RWPE2 (cell line): ENCODE measurements at regions not wholly inside any gene's neighbourhood (a gene's known extent, or its start where the extent isn't known, plus 50 kb on each side); places are given as distances from the start of the nearest gene placed in this dataset.

ENCODE experiments used
- ATAC-seq: fragments of 200-7000 bp; cut with Tn5 transposase; 3 replicates; pipeline ENCODE4 v1.9.1; 2021; ENCODE audit warnings: low read depth
- DNase-seq: peaks from one replicate; pipeline ENCODE4 v3.0.0-alpha.2; 2020; ENCODE audit warnings: low spot score
- H3K27ac ChIP-seq: fragments of 450-650 bp; 2 replicates; pipeline ENCODE4 v1.5.1; 2017; ENCODE audit warnings: mild to moderate bottlenecking; ENCODE audit not compliant: poor library complexity, severe bottlenecking
- H3K27me3 ChIP-seq: fragments of 250-450 bp; sonication (Bioruptor Pico); 2 replicates; pipeline ENCODE4 v1.5.1; 2021; ENCODE audit warnings: mild to moderate bottlenecking, moderate library complexity; ENCODE audit not compliant: insufficient read depth, poor library complexity, severe bottlenecking
- H3K36me3 ChIP-seq: fragments of 250-450 bp; sonication (Bioruptor Pico); 2 replicates; pipeline ENCODE4 v1.5.1; 2020; ENCODE audit warnings: low read depth, mild to moderate bottlenecking, moderate library complexity
- H3K4me1 ChIP-seq: fragments of 250-450 bp; sonication (Bioruptor Pico); 2 replicates; pipeline ENCODE4 v1.5.1; 2021; ENCODE audit warnings: mild to moderate bottlenecking, moderate library complexity; ENCODE audit not compliant: insufficient read depth, poor library complexity, severe bottlenecking
- H3K4me3 ChIP-seq: fragments of 250-450 bp; sonication (Bioruptor Pico); 2 replicates; pipeline ENCODE4 v1.5.1; 2021; ENCODE audit warnings: mild to moderate bottlenecking, moderate library complexity; ENCODE audit not compliant: severe bottlenecking
- H3K9me3 ChIP-seq: fragments of 250-450 bp; sonication (Bioruptor Pico); 2 replicates; pipeline ENCODE4 v1.5.1; 2021; ENCODE audit warnings: mild to moderate bottlenecking, moderate library complexity; ENCODE audit not compliant: severe bottlenecking
- TF ChIP-seq, protein P1 (sequence below): fragments of 450-650 bp; IDR thresholded peaks from one replicate; pipeline ENCODE4 v1.5.1; 2017; ENCODE audit warnings: mild to moderate bottlenecking, moderate library complexity; ENCODE audit not compliant: poor library complexity, severe bottlenecking

DNA sequence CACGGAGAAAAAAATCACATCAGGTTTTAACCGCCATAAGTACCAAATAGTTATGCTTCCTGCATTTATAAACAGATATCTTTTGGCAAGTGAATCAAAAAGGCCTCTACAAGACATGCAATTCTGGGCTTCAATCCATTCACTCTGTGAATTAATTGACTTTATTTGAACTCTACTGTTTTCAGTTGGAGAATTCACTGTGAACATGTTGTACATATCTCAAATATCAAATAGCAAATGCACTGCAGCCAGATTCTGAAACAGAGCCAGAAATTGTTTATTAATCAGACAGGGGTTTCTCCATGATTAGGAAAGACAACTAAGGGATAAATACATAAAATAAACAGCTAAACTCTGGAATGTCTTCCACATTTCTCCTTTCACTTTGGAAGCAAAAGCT, 445.4 kb upstream of the NFIA start:
- no peak overlapping the region for H3K27ac ChIP-seq
- TF ChIP-seq, protein P1, sequence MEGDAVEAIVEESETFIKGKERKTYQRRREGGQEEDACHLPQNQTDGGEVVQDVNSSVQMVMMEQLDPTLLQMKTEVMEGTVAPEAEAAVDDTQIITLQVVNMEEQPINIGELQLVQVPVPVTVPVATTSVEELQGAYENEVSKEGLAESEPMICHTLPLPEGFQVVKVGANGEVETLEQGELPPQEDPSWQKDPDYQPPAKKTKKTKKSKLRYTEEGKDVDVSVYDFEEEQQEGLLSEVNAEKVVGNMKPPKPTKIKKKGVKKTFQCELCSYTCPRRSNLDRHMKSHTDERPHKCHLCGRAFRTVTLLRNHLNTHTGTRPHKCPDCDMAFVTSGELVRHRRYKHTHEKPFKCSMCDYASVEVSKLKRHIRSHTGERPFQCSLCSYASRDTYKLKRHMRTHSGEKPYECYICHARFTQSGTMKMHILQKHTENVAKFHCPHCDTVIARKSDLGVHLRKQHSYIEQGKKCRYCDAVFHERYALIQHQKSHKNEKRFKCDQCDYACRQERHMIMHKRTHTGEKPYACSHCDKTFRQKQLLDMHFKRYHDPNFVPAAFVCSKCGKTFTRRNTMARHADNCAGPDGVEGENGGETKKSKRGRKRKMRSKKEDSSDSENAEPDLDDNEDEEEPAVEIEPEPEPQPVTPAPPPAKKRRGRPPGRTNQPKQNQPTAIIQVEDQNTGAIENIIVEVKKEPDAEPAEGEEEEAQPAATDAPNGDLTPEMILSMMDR, result no peak
- peaks cover 26% of the 10 kb centered on the region for H3K4me1 ChIP-seq
- H3K27me3 ChIP-seq, result no peaks in the 10 kb centered on the region
- no peak for ATAC-seq
- no peak for DNase-seq
- H3K36me3 ChIP-seq, result peaks cover 13% of the 10 kb centered on the region
- no peaks in the 10 kb centered on the region for H3K9me3 ChIP-seq
- H3K4me3 ChIP-seq, result no peak overlapping the region

DNA sequence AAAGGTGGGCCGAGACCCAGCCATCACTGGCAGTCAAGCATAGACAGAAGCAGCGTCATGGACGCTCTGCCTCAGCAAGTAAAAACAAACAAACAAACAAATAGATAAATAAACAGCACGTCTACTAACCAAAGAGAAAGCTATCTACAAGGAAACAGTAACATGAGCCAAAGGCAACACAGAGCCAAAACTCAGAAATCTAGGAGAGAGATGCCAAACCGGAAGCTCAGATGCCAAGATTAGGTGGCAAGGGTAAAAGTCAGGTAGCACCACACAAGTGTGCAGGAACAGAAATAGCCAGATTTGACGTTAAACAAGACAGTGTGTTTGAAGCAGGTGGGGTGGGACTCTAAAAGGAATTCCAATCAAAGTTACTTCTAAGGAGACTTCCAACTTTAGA, 448.3 kb upstream of the NFIA start:
- Histone ChIP-seq H3K36me3 (peaks cover 6% of the 10 kb centered on the region), H3K27me3 (no peaks in the 10 kb centered on the region), H3K9me3 (no peaks in the 10 kb centered on the region), H3K4me3 (no peak overlapping the region), H3K4me1 (peaks cover 20% of the 10 kb centered on the region), H3K27ac (no peak overlapping the region)
- DNase-seq (no peak), ATAC-seq (no peak)
- TF ChIP-seq, protein P1, result no peak

DNA sequence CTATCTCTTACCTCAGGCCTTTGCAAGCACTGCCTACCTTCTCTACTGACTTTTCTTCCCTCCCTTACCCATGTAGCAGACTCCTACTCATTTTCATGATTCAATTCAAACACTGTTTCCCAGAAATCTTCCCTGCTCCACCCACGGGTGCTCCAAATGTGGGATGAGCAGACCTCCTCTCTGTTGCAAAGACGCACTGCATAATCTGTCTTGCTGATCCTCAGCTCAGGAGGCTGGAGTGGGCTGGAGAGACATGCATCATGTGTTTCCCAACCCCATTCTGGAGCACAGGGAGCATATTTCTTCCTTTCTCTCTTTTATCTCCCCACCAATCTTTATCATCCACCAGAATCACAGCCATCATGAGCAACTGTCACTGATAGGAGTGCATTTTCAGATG, 459.9 kb upstream of the NFIA start:
- ATAC-seq (no peak), DNase-seq (no peak)
- TF ChIP-seq, protein P1, result no peak
- Histone ChIP-seq H3K4me1 (peaks cover 5% of the 10 kb centered on the region), H3K4me3 (no peak overlapping the region), H3K27ac (no peak overlapping the region), H3K27me3 (no peaks in the 10 kb centered on the region), H3K36me3 (no peaks in the 10 kb centered on the region; the same call in 1 of the 2 replicates), H3K9me3 (no peaks in the 10 kb centered on the region)

DNA sequence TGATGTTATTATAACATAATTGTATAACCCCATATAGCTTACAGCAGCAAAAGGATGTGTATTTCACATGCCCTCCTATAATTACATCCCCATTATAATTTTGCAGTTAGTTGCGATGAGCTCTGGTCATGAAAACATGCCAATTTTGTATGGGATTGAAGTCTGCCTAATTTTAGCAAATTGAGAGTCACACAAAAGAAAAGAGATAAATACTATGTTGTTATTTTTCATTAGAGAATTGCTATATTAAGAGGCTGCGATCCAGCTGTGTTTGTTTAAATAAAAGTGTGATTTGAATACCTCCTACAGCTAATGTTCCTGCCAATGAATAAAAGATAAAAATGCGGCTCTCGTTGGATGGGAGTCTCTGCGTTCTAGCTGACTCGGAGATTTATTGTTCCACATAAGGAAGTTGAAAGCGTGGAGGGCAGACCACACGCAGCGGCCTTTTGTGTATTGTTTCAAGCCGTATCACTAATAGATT, 461.0 kb upstream of the NFIA start:
- DNase-seq, result no peak

DNA sequence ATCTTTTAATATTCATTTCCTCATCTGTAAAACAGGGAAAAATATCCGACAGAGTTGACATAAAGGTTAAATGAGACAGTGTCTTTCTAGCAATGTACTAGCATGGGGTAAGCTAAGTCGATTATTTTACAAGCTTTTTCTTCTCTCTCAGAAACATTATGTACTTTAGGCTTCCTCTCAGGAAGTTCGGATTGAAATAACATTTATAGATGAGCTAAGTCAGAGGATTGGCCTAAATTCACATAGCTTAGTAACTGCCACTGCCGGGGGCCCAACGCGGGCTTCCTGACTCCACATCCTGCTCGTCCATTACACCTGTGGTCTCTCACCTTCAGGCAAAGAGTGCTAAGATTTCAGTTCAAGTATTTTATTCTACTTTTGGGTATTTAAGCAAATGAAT, 462.3 kb upstream of the NFIA start:
- no peak overlapping the region for H3K27ac ChIP-seq
- TF ChIP-seq, protein P1, result no peak
- H3K27me3 ChIP-seq, result no peaks in the 10 kb centered on the region
- ATAC-seq (no peak), DNase-seq (no peak)
- no peak overlapping the region for H3K4me3 ChIP-seq
- H3K9me3 ChIP-seq, result no peaks in the 10 kb centered on the region
- H3K36me3 ChIP-seq, result no peaks in the 10 kb centered on the region; the same call in 1 of the 2 replicates
- H3K4me1 ChIP-seq, result peaks cover 5% of the 10 kb centered on the region

More for the DNA sequence above, 461.0 kb upstream of the NFIA start:
- Histone ChIP-seq H3K27ac (no peak overlapping the region), H3K4me3 (no peak overlapping the region), H3K9me3 (no peaks in the 10 kb centered on the region), H3K4me1 (peaks cover 5% of the 10 kb centered on the region), H3K27me3 (no peaks in the 10 kb centered on the region), H3K36me3 (no peaks in the 10 kb centered on the region; the same call in 1 of the 2 replicates)
- ATAC-seq, result no peak
- TF ChIP-seq, protein P1, result no peak
